AG04449 (cell line): ENCODE measurements at regions not wholly inside any gene's neighbourhood (a gene's known extent, or its start where the extent isn't known, plus 50 kb on each side); places are given as distances from the start of the nearest gene placed in this dataset.

Experiments used
- CTCF ChIA-PET: fragments of 350-600 bp; formaldehyde crosslinking; extraction: SDS; loops from one replicate; lab custom pipeline; 2021; ENCODE audit warnings: antibody characterized with exemption; lab: Yijun Ruan, JAX
- POLR2A ChIA-PET: fragments of 400-600, 350-600 bp; formaldehyde crosslinking; extraction: SDS; loops from one replicate; lab custom pipeline; 2020; ENCODE audit warnings: antibody characterized with exemption, inconsistent platforms; lab: Yijun Ruan, JAX
- DNase-seq: peaks from one replicate; pipeline ENCODE4 v3.0.0-alpha.2; 2010; ENCODE audit warnings: low read depth, low spot score
- H3K4me3 ChIP-seq: 2 replicates; pipeline ENCODE4 v1.5.1; 2011; ENCODE audit warnings: low read depth, mild to moderate bottlenecking, control low read depth, low read length
- TF ChIP-seq, protein P1 (sequence below): IDR thresholded peaks from one replicate; pipeline ENCODE4 v1.5.1; 2011; ENCODE audit warnings: mild to moderate bottlenecking, moderate library complexity, low read length, control low read depth, inconsistent platforms; ENCODE audit not compliant: insufficient read depth; ENCODE audit errors: missing control alignments

DNA sequence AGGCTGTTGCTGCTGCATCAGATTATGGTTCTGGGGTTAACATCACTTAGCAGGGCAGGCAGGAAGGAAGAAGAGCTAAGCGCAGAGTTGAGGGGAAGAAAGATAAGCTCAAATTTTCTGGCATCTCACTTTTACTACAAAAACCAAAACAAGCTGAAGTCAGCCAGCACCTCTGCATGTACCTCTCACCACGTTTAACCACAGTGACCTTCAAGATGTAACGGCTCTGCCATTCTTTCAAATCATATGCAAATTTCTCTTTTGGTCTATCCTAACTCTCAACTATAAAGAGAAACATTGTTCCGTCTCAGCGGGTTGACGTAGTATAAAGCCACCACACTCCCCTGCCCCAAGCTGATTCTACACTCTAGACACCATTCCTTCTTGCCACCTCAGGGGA is 154.4 kb downstream of the OMA1 start:
- DNase-seq, result no peak
- POLR2A ChIA-PET, result no interaction called here
- no peak overlapping the region for H3K4me3 ChIP-seq
- TF ChIP-seq, protein P1, sequence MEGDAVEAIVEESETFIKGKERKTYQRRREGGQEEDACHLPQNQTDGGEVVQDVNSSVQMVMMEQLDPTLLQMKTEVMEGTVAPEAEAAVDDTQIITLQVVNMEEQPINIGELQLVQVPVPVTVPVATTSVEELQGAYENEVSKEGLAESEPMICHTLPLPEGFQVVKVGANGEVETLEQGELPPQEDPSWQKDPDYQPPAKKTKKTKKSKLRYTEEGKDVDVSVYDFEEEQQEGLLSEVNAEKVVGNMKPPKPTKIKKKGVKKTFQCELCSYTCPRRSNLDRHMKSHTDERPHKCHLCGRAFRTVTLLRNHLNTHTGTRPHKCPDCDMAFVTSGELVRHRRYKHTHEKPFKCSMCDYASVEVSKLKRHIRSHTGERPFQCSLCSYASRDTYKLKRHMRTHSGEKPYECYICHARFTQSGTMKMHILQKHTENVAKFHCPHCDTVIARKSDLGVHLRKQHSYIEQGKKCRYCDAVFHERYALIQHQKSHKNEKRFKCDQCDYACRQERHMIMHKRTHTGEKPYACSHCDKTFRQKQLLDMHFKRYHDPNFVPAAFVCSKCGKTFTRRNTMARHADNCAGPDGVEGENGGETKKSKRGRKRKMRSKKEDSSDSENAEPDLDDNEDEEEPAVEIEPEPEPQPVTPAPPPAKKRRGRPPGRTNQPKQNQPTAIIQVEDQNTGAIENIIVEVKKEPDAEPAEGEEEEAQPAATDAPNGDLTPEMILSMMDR, result no peak
- CTCF ChIA-PET, result no interaction called here

DNA sequence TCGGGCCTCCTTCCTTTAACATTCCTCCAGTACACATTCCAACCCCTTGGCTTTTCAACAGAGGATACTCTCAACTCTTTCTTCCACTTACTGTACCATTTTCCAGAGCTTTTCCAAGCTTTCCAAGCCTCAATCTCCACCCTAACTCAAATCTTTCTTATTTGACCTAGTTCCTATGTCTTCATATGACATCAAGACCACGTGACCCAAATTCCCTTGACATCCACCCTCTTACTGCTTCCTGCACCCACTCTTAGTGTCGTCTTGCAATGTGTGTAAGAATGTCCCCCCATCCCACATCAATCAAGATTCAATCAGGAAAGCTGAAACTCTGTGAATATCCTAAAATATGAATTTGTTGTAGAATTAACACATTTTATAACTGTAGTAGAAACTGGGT is 155.0 kb downstream of the OMA1 start:
- ChIA-PET POLR2A (no interaction called here), CTCF (no interaction called here)
- H3K4me3 ChIP-seq, result no peak overlapping the region
- TF ChIP-seq, protein P1, result no peak
- DNase-seq, result no peak

DNA sequence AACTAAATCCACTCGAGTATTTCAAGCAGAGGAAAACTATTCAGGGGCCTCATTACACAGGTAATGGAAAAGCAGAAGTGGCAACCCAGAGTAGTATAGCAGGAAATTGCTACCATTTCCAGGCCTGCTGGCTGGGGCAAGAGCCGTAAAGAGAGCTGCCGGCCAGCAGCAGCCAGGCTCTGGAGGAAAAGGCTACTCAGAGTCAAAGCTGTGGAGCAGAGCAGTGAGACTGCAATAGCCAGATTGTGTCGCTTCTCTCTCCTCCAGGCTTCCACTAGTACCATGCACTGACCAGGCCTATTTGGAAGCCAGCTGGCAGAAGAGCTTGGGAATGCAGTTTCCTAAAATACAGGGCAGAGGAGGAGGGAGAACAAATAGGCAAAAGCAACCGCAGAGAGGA is 155.5 kb downstream of the OMA1 start:
- ChIA-PET CTCF (interaction anchor here (1.0 kb wide), 1 partner anchor 42 kb away, joined by 3 read pairs; no protein-coding TSS in a partner anchor), POLR2A (no interaction called here)
- TF ChIP-seq, protein P1, result no peak
- no peak overlapping the region for H3K4me3 ChIP-seq
- no peak for DNase-seq

DNA sequence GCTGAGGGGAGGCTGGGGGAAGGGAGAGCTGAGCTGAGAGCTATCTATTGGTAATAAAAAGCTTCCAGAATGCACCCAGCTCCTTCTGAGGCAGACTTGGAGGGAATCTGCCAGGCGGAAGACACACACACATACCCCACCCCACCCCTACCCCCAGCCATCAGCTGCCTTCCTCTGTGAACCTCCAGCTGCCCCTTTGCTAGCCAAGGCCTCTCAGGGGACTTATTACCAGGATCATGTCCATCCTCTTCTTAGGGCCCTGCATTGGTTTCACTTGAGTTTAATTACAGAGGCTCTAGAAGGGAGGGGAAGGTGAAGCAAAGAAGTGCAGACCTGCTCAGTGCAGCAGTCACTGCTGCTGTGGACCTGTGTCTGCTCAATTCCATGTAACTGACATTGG is 156.4 kb downstream of the OMA1 start:
- H3K4me3 ChIP-seq, result no peak overlapping the region
- ChIA-PET POLR2A (interaction anchor here (0.6 kb wide), 1 partner anchor 43 kb away, joined by 3 read pairs; no protein-coding TSS in a partner anchor), CTCF (interaction anchor here (1.0 kb wide), 2 partner anchors 43 to 157 kb away, joined by 3 read pairs; no protein-coding TSS in a partner anchor)
- DNase-seq, result no peak
- TF ChIP-seq, protein P1, result no peak

DNA sequence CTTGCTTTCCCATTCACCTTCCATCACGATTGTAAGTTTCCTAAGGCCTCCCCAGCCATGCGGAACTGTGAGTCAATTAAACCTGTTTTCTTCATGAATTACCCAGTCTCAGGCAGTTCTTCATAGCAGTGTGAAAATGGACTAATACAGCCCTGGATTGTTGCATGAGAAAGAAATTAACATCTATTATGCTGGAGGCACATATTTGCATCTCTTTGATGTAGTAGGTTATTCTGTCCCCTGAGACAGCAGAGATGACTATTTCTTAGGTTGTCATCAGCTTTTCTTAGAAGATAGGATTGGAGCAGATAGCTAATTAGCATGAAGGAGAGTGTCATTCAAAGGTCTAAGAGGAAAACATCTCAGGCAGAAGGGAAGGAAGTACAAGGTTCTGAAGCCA is 166.2 kb downstream of the OMA1 start:
- ChIA-PET CTCF (no interaction called here), POLR2A (no interaction called here)
- DNase-seq, result no peak
- TF ChIP-seq, protein P1, result no peak
- H3K4me3 ChIP-seq, result no peak overlapping the region

DNA sequence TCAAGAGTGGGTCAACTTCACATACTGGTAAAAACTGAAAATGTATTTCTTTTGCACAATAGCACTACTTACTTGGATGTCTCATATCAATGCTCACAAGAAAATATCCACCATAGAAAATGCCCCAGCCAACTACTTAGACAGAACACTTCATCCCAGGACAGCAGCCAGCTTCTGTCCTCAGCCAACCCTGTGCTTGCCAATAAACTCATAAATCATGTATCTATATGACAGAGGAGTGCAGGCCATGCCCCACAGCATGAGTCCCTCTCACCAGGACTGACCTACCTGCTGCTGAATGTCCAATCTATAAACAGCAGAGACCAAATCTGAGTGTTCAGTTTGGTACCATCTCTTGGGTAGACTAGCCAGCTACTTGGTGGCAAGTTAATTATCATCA is 179.3 kb downstream of the OMA1 start:
- no peak overlapping the region for H3K4me3 ChIP-seq
- CTCF ChIA-PET, result no interaction called here
- POLR2A ChIA-PET, result no interaction called here
- TF ChIP-seq, protein P1, result no peak
- DNase-seq, result no peak
